Lower lobe of right lung (tissue), 2 donors: ENCODE measurements at regions not wholly inside any gene's neighbourhood (a gene's known extent, or its start where the extent isn't known, plus 50 kb on each side); places are given as distances from the start of the nearest gene placed in this dataset.

Experiments used
- ATAC-seq, 2 donors: fragments of 200-7000 bp; cut with Tn5 transposase; one replicate each; pipeline ENCODE4 v1.9.1; 2020 to 2022; ENCODE audit warnings: mild to moderate bottlenecking in 2 of 2, moderate library complexity in 2 of 2
- DNase-seq: peaks from one replicate; pipeline ENCODE4 v3.0.0-alpha.2; 2020
- H3K27ac ChIP-seq: fragments of 200-600 bp; one replicate; pipeline ENCODE4 v1.8.0; 2022
- H3K27me3 ChIP-seq: fragments of 200-600 bp; one replicate; pipeline ENCODE4 v1.8.0; 2022; ENCODE audit warnings: low read depth
- H3K36me3 ChIP-seq: fragments of 200-600 bp; one replicate; pipeline ENCODE4 v1.8.0; 2022; ENCODE audit warnings: mild to moderate bottlenecking
- H3K4me1 ChIP-seq: fragments of 200-600 bp; one replicate; pipeline ENCODE4 v1.8.0; 2022
- H3K4me3 ChIP-seq: fragments of 200-600 bp; one replicate; pipeline ENCODE4 v1.8.0; 2022; ENCODE audit warnings: mild to moderate bottlenecking
- H3K9me3 ChIP-seq: fragments of 200-600 bp; one replicate; pipeline ENCODE4 v1.8.0; 2022
- CTCF ChIP-seq: fragments of 200-600 bp; IDR thresholded peaks from one replicate; pipeline ENCODE4 v1.8.0; 2022; ENCODE audit warnings: antibody characterized with exemption, mild to moderate bottlenecking
- intact Hi-C: fragments of 100-400 bp; cut with DNase I; formaldehyde crosslinking; loops from one replicate; pipeline ENCODE4 v1.11.0; 2022
- donor health status: DM: no; HTN: yes; CAD: no; lungs with severe emphysema.

- Histone ChIP-seq H3K4me3 (no peak overlapping the region), H3K9me3 (no peaks in the 10 kb centered on the region), H3K27ac (no peak overlapping the region), H3K36me3 (no peaks in the 10 kb centered on the region), H3K27me3 (no peaks in the 10 kb centered on the region), H3K4me1 (no peaks in the 10 kb centered on the region)
- intact Hi-C loops, result no loop called here
- peak; percentile 45 for DNase-seq
- no peak for TF ChIP-seq CTCF
- peak in 1 of 2 donors; percentile 59 for ATAC-seq
Observed at GRCh38 chr13:47025791-47026447, 129.1 kb upstream of the HTR2A start.

GRCh38 chr13:47019977-47020376 lies 123.1 kb upstream of the HTR2A start:
- intact Hi-C loops, result no loop called here
- DNase-seq (no peak), ATAC-seq (no peak)
- H3K27ac ChIP-seq, result no peak overlapping the region
- no peak overlapping the region for H3K4me3 ChIP-seq
- no peaks in the 10 kb centered on the region for H3K36me3 ChIP-seq
- no peaks in the 10 kb centered on the region for H3K9me3 ChIP-seq
- H3K27me3 ChIP-seq, result no peaks in the 10 kb centered on the region
- no peak for TF ChIP-seq CTCF
- no peaks in the 10 kb centered on the region for H3K4me1 ChIP-seq

- Histone ChIP-seq H3K4me3 (no peak overlapping the region), H3K27me3 (no peaks in the 10 kb centered on the region), H3K36me3 (no peaks in the 10 kb centered on the region), H3K4me1 (no peaks in the 10 kb centered on the region), H3K9me3 (no peaks in the 10 kb centered on the region), H3K27ac (no peak overlapping the region)
- ATAC-seq, result no peak
- TF ChIP-seq CTCF, result no peak
- intact Hi-C loops, result no loop called here
- no peak for DNase-seq
Observed at GRCh38 chr13:47017476-47017875, 120.6 kb upstream of the HTR2A start.

- intact Hi-C loops, result no loop called here
- H3K4me3 ChIP-seq, result no peak overlapping the region
- H3K36me3 ChIP-seq, result no peaks in the 10 kb centered on the region
- H3K4me1 ChIP-seq, result no peaks in the 10 kb centered on the region
- H3K9me3 ChIP-seq, result no peaks in the 10 kb centered on the region
- H3K27me3 ChIP-seq, result no peaks in the 10 kb centered on the region
- no peak for TF ChIP-seq CTCF
- ATAC-seq (no peak), DNase-seq (no peak)
- H3K27ac ChIP-seq, result no peak overlapping the region
Observed at GRCh38 chr13:47008318-47008717, 111.5 kb upstream of the HTR2A start.

- intact Hi-C loops, result no loop called here
- Histone ChIP-seq H3K9me3 (no peaks in the 10 kb centered on the region), H3K36me3 (no peaks in the 10 kb centered on the region), H3K27ac (no peak overlapping the region), H3K4me3 (no peak overlapping the region), H3K4me1 (no peaks in the 10 kb centered on the region), H3K27me3 (no peaks in the 10 kb centered on the region)
- TF ChIP-seq CTCF, result no peak
- no peak for ATAC-seq
- no peak for DNase-seq
Observed at GRCh38 chr13:47005756-47006414, 109.0 kb upstream of the HTR2A start.
